ENCODE measurements at regions not wholly inside any gene's neighbourhood (a gene's known extent, or its start where the extent isn't known, plus 50 kb on each side); places are given as distances from the start of the nearest gene placed in this dataset.

GRCh38 chr2:175234153-175234552, 52.6 kb upstream of the ATP5MC3 start:
- TF ChIP-seq, protein P1, sequence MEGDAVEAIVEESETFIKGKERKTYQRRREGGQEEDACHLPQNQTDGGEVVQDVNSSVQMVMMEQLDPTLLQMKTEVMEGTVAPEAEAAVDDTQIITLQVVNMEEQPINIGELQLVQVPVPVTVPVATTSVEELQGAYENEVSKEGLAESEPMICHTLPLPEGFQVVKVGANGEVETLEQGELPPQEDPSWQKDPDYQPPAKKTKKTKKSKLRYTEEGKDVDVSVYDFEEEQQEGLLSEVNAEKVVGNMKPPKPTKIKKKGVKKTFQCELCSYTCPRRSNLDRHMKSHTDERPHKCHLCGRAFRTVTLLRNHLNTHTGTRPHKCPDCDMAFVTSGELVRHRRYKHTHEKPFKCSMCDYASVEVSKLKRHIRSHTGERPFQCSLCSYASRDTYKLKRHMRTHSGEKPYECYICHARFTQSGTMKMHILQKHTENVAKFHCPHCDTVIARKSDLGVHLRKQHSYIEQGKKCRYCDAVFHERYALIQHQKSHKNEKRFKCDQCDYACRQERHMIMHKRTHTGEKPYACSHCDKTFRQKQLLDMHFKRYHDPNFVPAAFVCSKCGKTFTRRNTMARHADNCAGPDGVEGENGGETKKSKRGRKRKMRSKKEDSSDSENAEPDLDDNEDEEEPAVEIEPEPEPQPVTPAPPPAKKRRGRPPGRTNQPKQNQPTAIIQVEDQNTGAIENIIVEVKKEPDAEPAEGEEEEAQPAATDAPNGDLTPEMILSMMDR (IDR thresholded peaks at IDR 0.05): no peak
- TF ChIP-seq POLR2A (IDR thresholded peaks at IDR 0.05): no peak

Data from uterus (tissue), 2 donors.